Epithelial cell of proximal tubule (primary cell): ENCODE measurements at regions not wholly inside any gene's neighbourhood (a gene's known extent, or its start where the extent isn't known, plus 50 kb on each side); places are given as distances from the start of the nearest gene placed in this dataset.
A peak's percentile ranks its signal among the peaks of the same experiment; 100 is the strongest.

Experiments used
- DNase-seq: peaks from one replicate; pipeline ENCODE4 v3.0.0-alpha.2; 2011; ENCODE audit warnings: low read depth
- H3K4me3 ChIP-seq: 2 replicates; pipeline ENCODE4 v1.5.1; 2011; ENCODE audit warnings: low read depth, mild to moderate bottlenecking, low read length
- CTCF ChIP-seq: conservative IDR thresholded peaks from 2 replicates; pipeline ENCODE4 v1.5.1; 2012; ENCODE audit warnings: low read depth, mild to moderate bottlenecking, low read length

GRCh38 chr1:239924741-239925350 is 166.8 kb upstream of the FMN2 start:
- no peak overlapping the region for H3K4me3 ChIP-seq
- no peak for DNase-seq
- no peak for TF ChIP-seq CTCF

- no peak overlapping the region for H3K4me3 ChIP-seq
- no peak for TF ChIP-seq CTCF
- DNase-seq = no peak
These were observed 165.5 kb upstream of the FMN2 start for GRCh38 chr1:239926184-239926583.

GRCh38 chr1:239929317-239929716 is 162.4 kb upstream of the FMN2 start:
- no peak overlapping the region for H3K4me3 ChIP-seq
- no peak for DNase-seq
- no peak for TF ChIP-seq CTCF

GRCh38 chr1:239930686-239931262 is 160.9 kb upstream of the FMN2 start:
- peak; percentile 69 for DNase-seq
- TF ChIP-seq CTCF = no peak
- H3K4me3 ChIP-seq = no peak overlapping the region

GRCh38 chr1:239931341-239931740 is 160.3 kb upstream of the FMN2 start:
- no peak for TF ChIP-seq CTCF
- H3K4me3 ChIP-seq = no peak overlapping the region
- no peak for DNase-seq

GRCh38 chr1:239939602-239940001 is 152.1 kb upstream of the FMN2 start:
- H3K4me3 ChIP-seq = no peak overlapping the region
- DNase-seq = no peak
- TF ChIP-seq CTCF = no peak

- TF ChIP-seq CTCF = no peak
- H3K4me3 ChIP-seq = no peak overlapping the region
- DNase-seq = no peak
These were observed 147.9 kb upstream of the FMN2 start for GRCh38 chr1:239943761-239944160.
